GM12872 (cell line): ENCODE measurements at regions not wholly inside any gene's neighbourhood (a gene's known extent, or its start where the extent isn't known, plus 50 kb on each side); places are given as distances from the start of the nearest gene placed in this dataset.

ENCODE experiments used
- CTCF ChIP-seq: IDR thresholded peaks from 3 replicates; pipeline ENCODE4 v1.5.1; 2011; ENCODE audit warnings: low read depth, mild to moderate bottlenecking, low read length, moderate library complexity; ENCODE audit not compliant: insufficient read depth

DNA sequence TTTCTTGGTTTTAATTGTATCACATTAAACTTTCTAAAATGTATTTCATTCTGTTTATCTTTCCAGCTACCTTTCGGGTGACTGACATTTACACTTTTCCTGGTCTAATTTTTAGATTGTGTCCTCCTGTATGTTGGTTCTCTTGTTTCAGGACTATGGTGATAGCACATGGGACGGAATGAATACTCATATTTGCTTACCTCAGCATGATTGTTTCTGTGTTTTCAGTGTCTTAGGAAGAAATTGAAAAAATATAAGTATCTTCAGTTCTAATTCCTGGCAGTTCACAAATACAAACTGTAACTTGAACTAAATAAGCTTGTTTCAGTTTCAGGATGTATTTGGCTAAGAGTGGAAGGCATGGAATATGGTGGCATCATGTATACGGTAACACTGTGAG is 80.1 kb upstream of the ROBO1 start:
- TF ChIP-seq CTCF: no peak

GRCh38 chr3:79846148-79846933 is 78.5 kb upstream of the ROBO1 start:
- TF ChIP-seq CTCF: peak; percentile 64

- TF ChIP-seq CTCF: no peak
These were observed 77.7 kb upstream of the ROBO1 start for GRCh38 chr3:79845546-79845945.

DNA sequence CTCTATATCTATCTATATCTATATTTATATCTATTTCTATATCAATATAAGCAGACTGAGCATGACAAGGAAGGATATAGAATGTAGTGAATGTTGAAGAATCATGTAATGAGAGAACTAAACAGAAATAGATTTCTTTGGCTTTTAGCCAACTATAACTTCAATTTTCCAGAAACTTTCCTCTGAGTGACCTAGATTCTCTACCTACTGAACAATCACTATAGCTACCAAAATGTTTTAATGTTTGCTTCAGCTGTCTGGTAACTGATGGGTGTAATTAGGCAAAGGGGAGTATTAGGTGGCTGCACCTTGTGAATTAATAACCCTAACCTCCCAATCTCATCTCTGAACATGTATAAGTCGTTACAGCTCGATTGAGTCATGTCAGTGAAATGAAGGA is 76.4 kb upstream of the ROBO1 start:
- no peak for TF ChIP-seq CTCF

GRCh38 chr3:79843180-79843579 is 75.4 kb upstream of the ROBO1 start:
- TF ChIP-seq CTCF: no peak

DNA sequence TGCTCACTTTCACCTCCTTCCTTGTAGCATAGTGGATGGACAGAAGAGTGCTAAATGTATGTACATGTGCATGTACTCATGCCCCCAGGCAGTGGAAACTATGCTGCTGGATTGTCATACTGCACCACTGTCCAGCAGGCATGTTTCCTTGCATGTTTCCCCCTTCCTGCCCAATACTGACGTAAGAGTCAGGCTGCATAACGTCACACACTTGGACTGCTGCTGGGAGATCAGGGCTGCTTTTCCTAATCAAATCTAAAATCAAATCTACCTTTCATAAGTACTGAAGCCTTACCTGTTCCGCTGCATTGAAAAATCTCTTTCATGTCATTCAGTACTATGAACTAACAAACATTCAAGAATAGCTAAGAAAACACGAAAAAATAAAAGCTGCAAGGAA is 67.9 kb upstream of the ROBO1 start:
- no peak for TF ChIP-seq CTCF

DNA sequence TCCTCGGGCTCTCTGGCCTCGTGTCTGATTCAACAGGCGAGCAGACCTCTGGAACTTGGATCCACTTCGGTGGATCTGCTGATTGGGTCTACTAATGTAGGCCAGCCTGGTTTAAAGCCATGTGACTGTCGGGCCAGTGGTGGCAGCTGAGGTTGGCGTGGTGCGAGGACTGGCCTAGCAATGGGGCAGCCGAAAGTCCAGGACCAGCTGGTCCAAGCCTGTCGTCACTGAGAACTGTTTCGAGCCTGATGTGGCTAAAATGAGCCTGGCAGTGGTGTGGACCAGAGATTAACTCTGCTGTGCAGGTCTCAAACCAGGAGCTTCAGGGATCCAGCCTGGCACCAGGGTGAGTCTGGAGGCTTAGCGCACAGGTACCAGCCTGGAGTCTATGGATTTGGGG is 56.4 kb upstream of the ROBO1 start:
- TF ChIP-seq CTCF: no peak
